ENCODE measurements at regions not wholly inside any gene's neighbourhood (a gene's known extent, or its start where the extent isn't known, plus 50 kb on each side); places are given as distances from the start of the nearest gene placed in this dataset.

DNA sequence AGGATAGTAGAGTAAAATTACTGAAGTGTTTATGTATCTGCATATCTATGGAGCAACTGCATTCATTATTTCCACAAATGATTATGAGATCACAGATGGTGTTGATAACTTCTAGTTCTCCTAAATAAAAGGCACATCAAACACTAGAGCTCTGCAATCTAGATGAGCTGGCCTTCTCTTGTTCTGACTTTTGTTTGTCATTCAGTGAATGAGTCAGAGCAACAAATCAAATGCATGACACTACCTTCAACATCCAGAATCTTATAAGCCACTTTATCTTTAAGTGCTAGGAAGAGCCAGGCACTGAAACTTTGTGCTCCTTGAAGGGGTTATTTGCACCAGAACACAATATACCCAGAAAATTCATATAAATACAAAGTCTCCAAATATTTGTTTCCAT is 456.0 kb downstream of the PCDH17 start:
- TF ChIP-seq, protein P1, sequence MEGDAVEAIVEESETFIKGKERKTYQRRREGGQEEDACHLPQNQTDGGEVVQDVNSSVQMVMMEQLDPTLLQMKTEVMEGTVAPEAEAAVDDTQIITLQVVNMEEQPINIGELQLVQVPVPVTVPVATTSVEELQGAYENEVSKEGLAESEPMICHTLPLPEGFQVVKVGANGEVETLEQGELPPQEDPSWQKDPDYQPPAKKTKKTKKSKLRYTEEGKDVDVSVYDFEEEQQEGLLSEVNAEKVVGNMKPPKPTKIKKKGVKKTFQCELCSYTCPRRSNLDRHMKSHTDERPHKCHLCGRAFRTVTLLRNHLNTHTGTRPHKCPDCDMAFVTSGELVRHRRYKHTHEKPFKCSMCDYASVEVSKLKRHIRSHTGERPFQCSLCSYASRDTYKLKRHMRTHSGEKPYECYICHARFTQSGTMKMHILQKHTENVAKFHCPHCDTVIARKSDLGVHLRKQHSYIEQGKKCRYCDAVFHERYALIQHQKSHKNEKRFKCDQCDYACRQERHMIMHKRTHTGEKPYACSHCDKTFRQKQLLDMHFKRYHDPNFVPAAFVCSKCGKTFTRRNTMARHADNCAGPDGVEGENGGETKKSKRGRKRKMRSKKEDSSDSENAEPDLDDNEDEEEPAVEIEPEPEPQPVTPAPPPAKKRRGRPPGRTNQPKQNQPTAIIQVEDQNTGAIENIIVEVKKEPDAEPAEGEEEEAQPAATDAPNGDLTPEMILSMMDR (IDR thresholded peaks at IDR 0.05; ENCODE audit: insufficient read depth, low read length) = no peak
- TF ChIP-seq GABPA (IDR thresholded peaks at IDR 0.05; ENCODE audit: low read depth) = no peak
- TF ChIP-seq, protein P2, sequence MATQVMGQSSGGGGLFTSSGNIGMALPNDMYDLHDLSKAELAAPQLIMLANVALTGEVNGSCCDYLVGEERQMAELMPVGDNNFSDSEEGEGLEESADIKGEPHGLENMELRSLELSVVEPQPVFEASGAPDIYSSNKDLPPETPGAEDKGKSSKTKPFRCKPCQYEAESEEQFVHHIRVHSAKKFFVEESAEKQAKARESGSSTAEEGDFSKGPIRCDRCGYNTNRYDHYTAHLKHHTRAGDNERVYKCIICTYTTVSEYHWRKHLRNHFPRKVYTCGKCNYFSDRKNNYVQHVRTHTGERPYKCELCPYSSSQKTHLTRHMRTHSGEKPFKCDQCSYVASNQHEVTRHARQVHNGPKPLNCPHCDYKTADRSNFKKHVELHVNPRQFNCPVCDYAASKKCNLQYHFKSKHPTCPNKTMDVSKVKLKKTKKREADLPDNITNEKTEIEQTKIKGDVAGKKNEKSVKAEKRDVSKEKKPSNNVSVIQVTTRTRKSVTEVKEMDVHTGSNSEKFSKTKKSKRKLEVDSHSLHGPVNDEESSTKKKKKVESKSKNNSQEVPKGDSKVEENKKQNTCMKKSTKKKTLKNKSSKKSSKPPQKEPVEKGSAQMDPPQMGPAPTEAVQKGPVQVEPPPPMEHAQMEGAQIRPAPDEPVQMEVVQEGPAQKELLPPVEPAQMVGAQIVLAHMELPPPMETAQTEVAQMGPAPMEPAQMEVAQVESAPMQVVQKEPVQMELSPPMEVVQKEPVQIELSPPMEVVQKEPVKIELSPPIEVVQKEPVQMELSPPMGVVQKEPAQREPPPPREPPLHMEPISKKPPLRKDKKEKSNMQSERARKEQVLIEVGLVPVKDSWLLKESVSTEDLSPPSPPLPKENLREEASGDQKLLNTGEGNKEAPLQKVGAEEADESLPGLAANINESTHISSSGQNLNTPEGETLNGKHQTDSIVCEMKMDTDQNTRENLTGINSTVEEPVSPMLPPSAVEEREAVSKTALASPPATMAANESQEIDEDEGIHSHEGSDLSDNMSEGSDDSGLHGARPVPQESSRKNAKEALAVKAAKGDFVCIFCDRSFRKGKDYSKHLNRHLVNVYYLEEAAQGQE (IDR thresholded peaks at IDR 0.05; ENCODE audit: insufficient replicate concordance, low read depth) = no peak
- no peak for TF ChIP-seq POLR2AphosphoS5 (IDR thresholded peaks at IDR 0.05; ENCODE audit: low read depth)

Data from HL-60 (cell line).